ENCODE measurements at regions not wholly inside any gene's neighbourhood (a gene's known extent, or its start where the extent isn't known, plus 50 kb on each side); places are given as distances from the start of the nearest gene placed in this dataset.

- Histone ChIP-seq H2AFZ (ENCODE audit: low read depth, low read length) (no peak overlapping the region), H3K27ac (ENCODE audit: low read length) (no peak overlapping the region), H3K79me2 (ENCODE audit: low read length) (no peaks in the 10 kb centered on the region)
Measured at GRCh38 chr4:147049946-147050345, 104.3 kb upstream of the TTC29 start.

DNA sequence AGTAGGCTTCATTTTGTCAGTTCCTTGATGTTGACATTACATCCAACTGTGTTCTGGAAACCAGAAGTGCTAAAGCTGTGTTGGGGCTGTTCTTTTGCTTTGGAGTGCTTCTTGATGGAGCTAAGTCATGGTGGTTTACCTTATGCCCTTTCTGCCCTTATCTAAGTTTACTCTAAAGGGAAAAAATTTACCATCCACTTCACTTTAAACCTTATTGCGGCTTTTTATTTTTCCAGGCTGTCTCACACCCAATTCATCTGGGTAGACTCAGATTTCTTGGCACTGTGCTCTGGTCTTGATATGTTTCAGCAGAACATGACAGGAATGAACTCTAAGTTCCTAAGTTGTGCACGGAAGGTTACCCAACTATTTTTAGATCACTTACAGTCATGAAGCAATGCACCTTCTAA lies 104.7 kb upstream of the TTC29 start:
- Histone ChIP-seq H3K79me2 (ENCODE audit: low read length) (no peaks in the 10 kb centered on the region), H3K9ac (ENCODE audit: low read length) (no peak overlapping the region), H3K4me3 (ENCODE audit: low read length) (no peak overlapping the region), H3K36me3 (replicated peaks; ENCODE audit: low read depth, low read length) (no peaks in the 10 kb centered on the region), H4K20me1 (ENCODE audit: insufficient read depth, low read length) (no peaks in the 10 kb centered on the region), H3K9me3 (ENCODE audit: insufficient read depth, low read length) (0 out of 2 replicates have a peak, but pooled peaks cover 3% of the 10 kb centered on the region), H3K4me2 (ENCODE audit: low read length) (no peak overlapping the region), H3K27ac (ENCODE audit: low read length) (no peak overlapping the region), H2AFZ (ENCODE audit: low read depth, low read length) (no peak overlapping the region), H3K4me1 (ENCODE audit: low read length) (no peaks in the 10 kb centered on the region), H3K27me3 (ENCODE audit: low read depth, low read length) (peaks cover 13% of the 10 kb centered on the region; the same call in 1 of the 2 replicates)
- TF ChIP-seq EZH2phosphoT487 (IDR thresholded peaks at IDR 0.05; ENCODE audit: low read depth), result no peak
- TF ChIP-seq CTCF (IDR thresholded peaks at IDR 0.05; ENCODE audit: low read depth, low read length), result no peak

More at GRCh38 chr4:147049946-147050345, 104.3 kb upstream of the TTC29 start:
- Histone ChIP-seq H3K36me3 (replicated peaks; ENCODE audit: low read depth, low read length) (no peaks in the 10 kb centered on the region), H3K4me2 (ENCODE audit: low read length) (no peak overlapping the region), H3K9me3 (ENCODE audit: insufficient read depth, low read length) (0 out of 2 replicates have a peak, but pooled peaks cover 3% of the 10 kb centered on the region), H4K20me1 (ENCODE audit: insufficient read depth, low read length) (no peaks in the 10 kb centered on the region), H3K9ac (ENCODE audit: low read length) (no peak overlapping the region), H3K4me3 (ENCODE audit: low read length) (no peak overlapping the region), H3K4me1 (ENCODE audit: low read length) (no peaks in the 10 kb centered on the region), H3K27me3 (ENCODE audit: low read depth, low read length) (peaks cover 14% of the 10 kb centered on the region; the same call in 1 of the 2 replicates)
- TF ChIP-seq CTCF (IDR thresholded peaks at IDR 0.05; ENCODE audit: low read depth, low read length) (no peak), EZH2phosphoT487 (IDR thresholded peaks at IDR 0.05; ENCODE audit: low read depth) (no peak)

GRCh38 chr4:147052361-147052760 lies 106.7 kb upstream of the TTC29 start:
- no peak overlapping the region for H3K4me2 ChIP-seq (ENCODE audit: low read length)
- H3K27me3 ChIP-seq (ENCODE audit: low read depth, low read length), result peaks cover 13% of the 10 kb centered on the region; the same call in 1 of the 2 replicates
- no peak overlapping the region for H2AFZ ChIP-seq (ENCODE audit: low read depth, low read length)
- H3K4me3 ChIP-seq (ENCODE audit: low read length), result no peak overlapping the region
- H3K79me2 ChIP-seq (ENCODE audit: low read length), result no peaks in the 10 kb centered on the region
- no peak overlapping the region for H3K27ac ChIP-seq (ENCODE audit: low read length)
- TF ChIP-seq EZH2phosphoT487 (IDR thresholded peaks at IDR 0.05; ENCODE audit: low read depth) (no peak), CTCF (IDR thresholded peaks at IDR 0.05; ENCODE audit: low read depth, low read length) (no peak)
- 0 out of 2 replicates have a peak, but pooled peaks cover 3% of the 10 kb centered on the region for H3K9me3 ChIP-seq (ENCODE audit: insufficient read depth, low read length)
- H3K36me3 ChIP-seq (replicated peaks; ENCODE audit: low read depth, low read length), result no peaks in the 10 kb centered on the region
- no peak overlapping the region for H3K9ac ChIP-seq (ENCODE audit: low read length)
- H3K4me1 ChIP-seq (ENCODE audit: low read length), result no peaks in the 10 kb centered on the region; the same call in 1 of the 2 replicates
- no peaks in the 10 kb centered on the region for H4K20me1 ChIP-seq (ENCODE audit: insufficient read depth, low read length)

DNA sequence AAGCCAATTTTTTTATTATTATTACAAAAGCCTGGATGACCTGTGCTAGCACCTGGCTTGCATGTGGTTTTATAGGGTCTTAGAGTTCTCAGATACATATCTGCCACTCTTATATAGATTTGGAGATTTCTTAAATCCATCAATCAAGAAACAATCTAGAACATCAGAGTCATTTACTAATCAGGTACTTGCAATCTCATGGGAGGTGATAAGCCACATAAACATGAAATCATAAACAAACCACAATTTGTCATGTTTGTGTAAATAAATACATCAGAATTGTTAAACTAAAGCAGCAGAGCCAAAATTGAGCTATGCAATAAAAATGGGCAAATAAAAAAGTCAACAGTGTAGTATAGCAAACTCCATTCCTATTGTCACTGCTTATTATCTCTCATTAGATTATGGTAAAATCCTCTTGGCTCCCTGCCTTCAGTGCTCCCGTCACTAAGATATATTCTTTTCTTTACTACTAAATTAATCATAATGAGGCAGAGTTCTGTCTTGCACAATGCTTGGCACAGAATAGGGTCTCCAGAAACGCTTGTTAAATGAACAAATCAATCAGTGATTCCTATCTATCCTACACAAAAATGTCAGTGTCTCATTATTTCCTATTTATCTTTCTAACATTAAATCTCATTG lies 108.7 kb upstream of the TTC29 start:
- H2AFZ ChIP-seq (ENCODE audit: low read depth, low read length), result no peak overlapping the region
- no peak overlapping the region for H3K4me3 ChIP-seq (ENCODE audit: low read length)
- no peak for TF ChIP-seq EZH2phosphoT487 (IDR thresholded peaks at IDR 0.05; ENCODE audit: low read depth)
- no peak for TF ChIP-seq CTCF (IDR thresholded peaks at IDR 0.05; ENCODE audit: low read depth, low read length)
- H4K20me1 ChIP-seq (ENCODE audit: insufficient read depth, low read length), result no peaks in the 10 kb centered on the region
- no peaks in the 10 kb centered on the region for H3K79me2 ChIP-seq (ENCODE audit: low read length)
- no peak overlapping the region for H3K27ac ChIP-seq (ENCODE audit: low read length)
- peaks cover 3% of the 10 kb centered on the region; the same call in 1 of the 2 replicates for H3K4me1 ChIP-seq (ENCODE audit: low read length)
- H3K9ac ChIP-seq (ENCODE audit: low read length), result no peak overlapping the region
- H3K27me3 ChIP-seq (ENCODE audit: low read depth, low read length), result peaks cover 13% of the 10 kb centered on the region; the same call in 1 of the 2 replicates
- no peaks in the 10 kb centered on the region for H3K9me3 ChIP-seq (ENCODE audit: insufficient read depth, low read length)
- H3K4me2 ChIP-seq (ENCODE audit: low read length), result no peak overlapping the region
- H3K36me3 ChIP-seq (replicated peaks; ENCODE audit: low read depth, low read length), result no peaks in the 10 kb centered on the region
